ENCODE measurements at regions not wholly inside any gene's neighbourhood (a gene's known extent, or its start where the extent isn't known, plus 50 kb on each side); places are given as distances from the start of the nearest gene placed in this dataset.

- no peak for ATAC-seq
- Histone ChIP-seq H3K9me3 (ENCODE audit: low read length) (peaks cover 30% of the 10 kb centered on the region), H3K4me3 (replicated peaks in 1 of 3; ENCODE audit: insufficient read depth in 1 of 3, low read depth in 2 of 3, low read length in 3 of 3) (no peak overlapping the region), H4K20me1 (ENCODE audit: insufficient read depth, low read length) (no peaks in the 10 kb centered on the region), H2AFZ (ENCODE audit: low read length) (no peak overlapping the region), H3K79me2 (ENCODE audit: insufficient read depth, low read length) (no peaks in the 10 kb centered on the region), H3K27ac (ENCODE audit: extremely low read length, insufficient read depth, low read length) (no peak overlapping the region), H3K9ac (ENCODE audit: insufficient read depth, low read depth, low read length) (no peak overlapping the region), H3K4me1 (ENCODE audit: insufficient read depth, low read length) (no peaks in the 10 kb centered on the region), H3K27me3 (ENCODE audit: control insufficient read depth in 1 of 2, insufficient read depth in 2 of 2, low read length in 2 of 2) (no peaks in the 10 kb centered on the region), H3K36me3 (replicated peaks in 1 of 2; ENCODE audit: control insufficient read depth in 1 of 2, insufficient read depth in 2 of 2, low read length in 2 of 2) (no peaks in the 10 kb centered on the region), H3K4me2 (ENCODE audit: low read depth, low read length) (no peak overlapping the region)
- POLR2A ChIA-PET, result no interaction called here
- WGBS (ENCODE audit: low lambda C conversion rate), result 8% methylated on average over 2 of the region's 2 CpGs
- no peak for TF ChIP-seq NFIB (CRISPR knock-in tag; IDR thresholded peaks at IDR 0.05; ENCODE audit: borderline replicate concordance)
- TF ChIP-seq AFF4 (CRISPR knock-in tag; IDR thresholded peaks at IDR 0.05), result no peak
- TF ChIP-seq ZKSCAN1 (IDR thresholded peaks at IDR 0.05; ENCODE audit: low read length), result no peak
- TF ChIP-seq RFX3 (CRISPR knock-in tag; IDR thresholded peaks at IDR 0.05), result no peak
- no peak for TF ChIP-seq HMGXB4 (CRISPR knock-in tag; IDR thresholded peaks at IDR 0.05; ENCODE audit: borderline replicate concordance in 1 of 2, low read depth in 1 of 2)
- no peak for TF ChIP-seq FOXM1 (CRISPR knock-in tag; IDR thresholded peaks at IDR 0.05)
- TF ChIP-seq KLF12 (CRISPR knock-in tag; IDR thresholded peaks at IDR 0.05; ENCODE audit: borderline replicate concordance), result no peak
- TF ChIP-seq GATAD2A (CRISPR knock-in tag; IDR thresholded peaks at IDR 0.05), result no peak
- no peak for TF ChIP-seq ZNF317 (CRISPR knock-in tag; IDR thresholded peaks at IDR 0.05)
- TF ChIP-seq ZNF816 (CRISPR knock-in tag; IDR thresholded peaks at IDR 0.05; ENCODE audit: borderline replicate concordance), result no peak
- TF ChIP-seq ZNF326 (CRISPR knock-in tag; IDR thresholded peaks at IDR 0.05; ENCODE audit: borderline replicate concordance), result no peak
- no peak for TF ChIP-seq CHD4 (IDR thresholded peaks at IDR 0.05; ENCODE audit: borderline replicate concordance, low read length)
- TF ChIP-seq HBP1 (CRISPR knock-in tag; IDR thresholded peaks at IDR 0.05; ENCODE audit: low read depth), result no peak
- TF ChIP-seq PAX8 (CRISPR knock-in tag; IDR thresholded peaks at IDR 0.05; ENCODE audit: borderline replicate concordance), result no peak
- no peak for TF ChIP-seq GABPB1 (CRISPR knock-in tag; IDR thresholded peaks at IDR 0.05)
- no peak for TF ChIP-seq RBM22 (optimal IDR thresholded peaks at IDR 0.05; ENCODE audit: low read length)
- TF ChIP-seq BCL3 (CRISPR knock-in tag; IDR thresholded peaks at IDR 0.05), result no peak
- no peak for DNase-seq (ENCODE audit: low spot score)
- in situ Hi-C loops (cut with HindIII; ENCODE audit: extremely low pct_ligation_motif_present, low pct_unique_long_range_greater_than_20kb), result no loop called here
- no peak for FAIRE-seq
- BruUV-seq (replicated peaks), result no TSS peak
- CTCF ChIA-PET (ENCODE audit: low intra/inter-chr PET ratio, low total read pairs), result no interaction called here
- intact Hi-C loops (cut with micrococcal nuclease; ENCODE audit: unreplicated experiment), result no loop called here
These were observed 1698.6 kb upstream of the IGFBP7 start for GRCh38 chr4:58808817-58809216.

All from HepG2 (cell line).